Bone marrow (tissue), 2 donors: ENCODE measurements at regions not wholly inside any gene's neighbourhood (a gene's known extent, or its start where the extent isn't known, plus 50 kb on each side); places are given as distances from the start of the nearest gene placed in this dataset.

Experiments
- DNase-seq, 2 donors: peaks; one replicate each; lab custom pipeline; 2025; lab: John Stamatoyannopoulos, UW

DNA sequence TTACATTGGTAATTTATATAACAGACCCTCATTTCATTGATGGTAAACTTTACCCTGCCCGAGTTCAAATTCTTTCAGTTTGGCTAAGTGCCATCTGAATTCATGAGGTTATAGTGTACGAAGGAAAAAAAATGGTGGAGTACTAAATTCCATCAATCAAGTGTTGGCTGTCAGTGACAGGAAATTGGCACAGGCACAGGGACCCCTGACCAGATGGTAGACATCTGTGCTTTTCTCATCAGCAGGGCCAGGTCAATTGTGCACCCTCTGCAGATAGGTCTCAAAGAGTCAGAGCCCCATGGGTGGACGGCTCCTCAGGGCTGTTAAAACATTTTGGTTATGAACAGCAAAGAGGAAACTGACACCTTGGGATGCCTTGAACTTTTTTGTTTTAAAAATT is 439.2 kb downstream of the SETBP1 start:
- no peak for DNase-seq

DNA sequence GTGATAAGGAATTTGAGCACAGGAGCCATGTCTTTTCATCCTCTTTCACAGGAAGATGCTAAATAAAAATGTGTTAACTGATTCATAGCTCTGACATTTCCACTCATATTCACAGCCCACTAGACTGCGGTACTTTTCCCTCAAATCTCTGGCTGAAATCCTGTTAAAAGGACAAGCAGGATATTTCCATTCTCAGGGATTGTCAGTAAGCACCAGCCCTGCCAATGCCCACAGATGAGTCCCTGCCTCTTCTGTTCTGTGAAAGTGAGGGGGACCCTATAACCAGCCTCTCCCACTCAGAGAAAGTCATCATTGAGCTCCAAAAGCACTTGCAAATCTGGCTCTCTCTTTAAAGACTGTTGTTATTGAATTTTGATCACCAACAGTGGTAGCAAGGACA is 440.5 kb downstream of the SETBP1 start:
- DNase-seq = no peak

DNA sequence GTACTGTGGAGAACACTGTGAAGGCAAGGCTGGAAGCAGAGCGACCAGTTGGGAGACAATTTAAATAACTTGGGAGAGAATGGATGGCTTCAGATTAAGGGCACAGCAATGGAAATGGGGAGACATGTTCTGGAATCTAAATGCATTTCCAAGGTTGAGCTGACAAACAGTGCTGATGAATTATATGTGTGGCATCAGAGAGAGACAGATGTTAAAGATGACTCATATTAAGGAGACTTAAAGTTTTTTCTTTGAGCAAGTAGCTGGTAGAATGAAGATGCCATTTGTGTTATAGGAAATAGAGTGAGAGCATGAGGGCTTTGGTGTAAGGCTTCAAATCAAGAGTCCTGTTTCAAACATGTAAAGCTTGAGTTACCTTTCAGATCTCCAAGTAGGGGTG is 441.8 kb downstream of the SETBP1 start:
- DNase-seq = peak in 1 of 2 donors; percentile 30

- no peak for DNase-seq
Observed at GRCh38 chr18:45127405-45127804, 446.7 kb downstream of the SETBP1 start.

GRCh38 chr18:45133276-45133675 is 452.6 kb downstream of the SETBP1 start:
- DNase-seq = no peak

DNA sequence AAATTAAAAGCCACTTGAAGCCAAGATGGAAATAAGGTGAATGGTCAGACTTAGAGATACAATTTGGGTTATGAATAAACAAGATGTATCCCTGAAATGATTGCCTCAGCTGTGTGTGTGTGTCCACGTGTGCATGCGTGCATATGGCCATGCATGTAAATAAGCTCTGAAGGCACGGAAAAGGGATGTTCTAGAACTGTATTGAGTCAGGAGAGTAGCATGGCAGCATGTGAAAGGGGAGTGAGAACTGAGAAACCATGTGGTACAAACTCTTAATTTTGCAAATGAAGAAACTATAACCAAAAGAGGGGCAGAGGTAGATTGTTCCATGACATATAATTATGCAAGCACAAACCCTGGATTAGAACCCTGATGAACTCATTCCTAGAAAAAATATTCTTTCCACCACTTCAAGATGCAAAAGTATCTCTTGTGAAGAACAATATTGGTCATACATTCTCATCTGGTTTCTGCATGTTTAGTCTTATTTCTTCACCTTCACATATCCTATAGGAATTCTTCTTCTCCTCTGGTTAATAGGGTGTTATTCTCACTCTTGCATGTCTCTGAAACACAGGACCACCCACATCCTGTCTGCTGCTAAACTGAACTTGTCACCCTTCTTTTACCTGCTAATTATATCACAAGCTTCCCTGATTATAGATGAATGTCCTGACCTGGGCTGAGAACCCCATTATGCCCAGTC is 455.8 kb downstream of the SETBP1 start:
- DNase-seq = no peak

DNA sequence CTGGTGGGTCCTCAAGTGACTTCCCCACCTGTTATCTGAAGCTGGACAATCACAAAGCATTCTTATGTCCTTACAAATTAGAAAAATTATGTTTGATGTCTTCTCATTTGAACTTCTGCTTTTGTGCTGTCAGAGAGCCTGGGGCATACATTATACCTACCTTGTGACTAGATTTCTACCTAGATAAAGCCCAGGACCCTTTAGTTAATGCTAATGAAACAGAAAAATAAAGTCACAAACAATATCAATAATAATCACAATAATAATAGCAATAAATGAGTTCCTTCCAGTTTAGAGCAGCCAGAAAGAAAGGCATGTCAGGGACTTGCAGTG is 456.4 kb downstream of the SETBP1 start:
- DNase-seq = peak in 1 of 2 donors; percentile 18

DNA sequence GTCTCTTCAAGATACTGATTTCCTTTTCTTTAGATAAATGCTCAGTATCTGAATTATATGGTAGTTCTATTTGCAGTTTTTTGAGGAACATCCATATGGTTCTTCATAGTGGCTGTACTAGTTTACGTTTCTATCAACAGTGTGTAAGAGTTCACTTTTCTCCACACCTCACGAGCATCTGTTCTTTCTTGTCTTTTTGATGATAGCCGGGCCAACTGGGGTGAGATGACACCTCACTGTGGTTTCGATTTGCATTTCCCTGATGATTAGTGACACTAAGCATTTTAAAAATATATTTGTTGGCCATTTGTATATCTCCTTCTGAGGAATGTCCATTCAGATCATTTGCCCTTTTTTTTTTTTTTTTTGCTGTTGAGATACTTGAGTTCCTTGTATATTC is 458.8 kb downstream of the SETBP1 start:
- DNase-seq = no peak

GRCh38 chr18:45142868-45143267 is 462.2 kb downstream of the SETBP1 start:
- no peak for DNase-seq

DNA sequence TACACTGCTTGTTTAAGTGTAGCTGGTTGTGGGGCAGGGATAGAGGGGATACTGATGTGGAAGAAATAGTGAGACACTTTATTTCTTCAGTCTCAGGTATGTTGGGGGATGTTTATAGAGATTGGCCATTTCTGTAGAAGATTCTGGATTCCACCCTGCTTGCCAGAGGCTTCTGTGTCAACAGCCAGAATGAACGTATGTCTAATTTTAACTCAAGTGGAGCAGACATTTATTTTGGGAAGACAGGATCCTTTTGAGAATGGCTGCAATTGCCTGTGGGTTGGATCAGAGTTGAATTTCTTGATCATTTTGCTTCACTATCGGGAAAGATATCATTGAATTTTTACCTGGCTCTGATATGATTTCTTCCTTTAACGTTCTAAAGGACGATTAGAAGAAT is 465.6 kb upstream of the SLC14A2 start:
- no peak for DNase-seq

DNA sequence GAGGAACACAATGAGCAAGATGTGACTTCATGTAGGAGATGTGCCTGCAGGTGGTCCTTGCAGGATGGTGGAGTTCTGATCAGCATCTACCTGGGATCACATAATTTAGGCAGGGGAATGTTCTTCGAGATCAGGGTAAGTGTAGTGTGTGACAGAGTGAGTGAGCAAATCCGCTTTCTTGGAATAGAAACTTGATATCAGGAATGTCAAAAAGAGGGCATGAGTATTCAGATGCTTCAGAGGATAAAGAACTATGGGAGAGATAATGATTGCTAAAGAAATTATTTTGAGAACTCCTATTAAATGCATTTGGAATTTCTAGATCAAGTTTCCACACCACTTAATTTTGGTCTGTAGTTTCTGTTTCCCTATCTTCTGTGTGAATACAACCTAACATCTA is 463.6 kb upstream of the SLC14A2 start:
- DNase-seq = no peak

- no peak for DNase-seq
Observed at GRCh38 chr18:45155526-45155925, 459.8 kb upstream of the SLC14A2 start.

DNA sequence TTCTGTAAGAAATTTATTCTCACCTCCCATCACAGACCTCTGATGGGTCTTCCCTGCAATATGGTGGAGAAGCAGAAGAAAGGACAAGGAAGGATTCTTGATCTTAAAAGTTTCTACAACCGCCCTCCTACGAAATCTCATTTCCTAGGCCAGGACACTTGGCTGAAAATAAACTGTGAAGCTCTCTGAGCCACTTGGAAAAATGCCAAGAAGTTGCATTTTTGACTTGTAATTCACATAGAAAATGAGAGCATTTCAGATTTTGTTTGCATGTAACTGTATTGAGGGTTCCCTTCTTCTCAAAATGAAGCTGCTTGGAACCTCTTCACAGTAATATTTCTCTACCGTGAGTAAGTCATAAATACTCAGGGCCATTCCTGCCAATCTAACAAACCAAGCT is 458.3 kb upstream of the SLC14A2 start:
- no peak for DNase-seq

GRCh38 chr18:45157576-45157975 is 457.7 kb upstream of the SLC14A2 start:
- no peak for DNase-seq

GRCh38 chr18:45161850-45162249 is 453.4 kb upstream of the SLC14A2 start:
- DNase-seq = no peak

GRCh38 chr18:45163871-45164270 is 451.4 kb upstream of the SLC14A2 start:
- DNase-seq = no peak

DNA sequence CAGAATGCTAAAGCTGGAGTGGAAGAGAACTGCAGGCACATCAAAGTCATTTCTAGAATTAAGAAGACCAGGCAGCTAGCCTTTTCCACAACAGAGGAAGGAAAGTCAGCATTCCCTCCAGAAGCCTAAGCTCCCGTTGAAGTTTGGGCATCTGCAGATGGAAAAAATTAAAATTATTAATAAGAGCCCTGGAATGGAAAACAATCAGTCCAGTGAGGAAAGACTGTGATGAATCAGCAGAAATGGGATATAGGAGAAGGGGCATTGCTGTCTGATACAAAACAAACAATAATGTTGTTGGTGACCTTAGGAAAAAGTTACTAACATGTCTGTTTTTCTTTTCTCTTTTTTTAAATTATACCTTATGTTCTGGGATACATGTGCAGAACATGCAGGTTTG is 450.7 kb upstream of the SLC14A2 start:
- DNase-seq = no peak

DNA sequence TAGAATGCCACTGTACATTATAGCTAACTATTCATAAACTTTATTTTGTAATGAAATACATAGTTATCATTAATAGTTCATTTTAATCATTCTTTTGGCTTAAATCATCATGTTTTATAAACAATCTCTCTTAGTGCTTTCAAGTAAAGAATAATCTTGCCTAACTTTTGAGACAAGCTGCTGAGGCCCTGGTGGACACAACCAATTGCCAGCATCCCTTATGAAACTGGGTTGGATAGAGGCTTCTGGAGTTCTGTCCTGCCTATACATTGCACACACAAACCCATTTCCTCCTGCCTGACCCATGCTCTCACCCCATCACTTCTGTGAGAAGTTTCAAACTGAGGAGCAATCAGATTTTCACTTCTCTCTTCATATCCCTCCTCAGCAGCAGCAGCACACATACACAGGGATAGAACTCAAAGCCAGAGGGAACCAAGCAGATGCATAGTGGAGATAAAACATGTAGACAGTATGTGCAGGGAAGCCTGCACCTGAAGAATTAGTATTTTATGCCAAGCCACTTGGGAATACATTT is 450.0 kb upstream of the SLC14A2 start:
- no peak for DNase-seq

- no peak for DNase-seq
Observed at GRCh38 chr18:45165871-45166270, 449.4 kb upstream of the SLC14A2 start.

DNA sequence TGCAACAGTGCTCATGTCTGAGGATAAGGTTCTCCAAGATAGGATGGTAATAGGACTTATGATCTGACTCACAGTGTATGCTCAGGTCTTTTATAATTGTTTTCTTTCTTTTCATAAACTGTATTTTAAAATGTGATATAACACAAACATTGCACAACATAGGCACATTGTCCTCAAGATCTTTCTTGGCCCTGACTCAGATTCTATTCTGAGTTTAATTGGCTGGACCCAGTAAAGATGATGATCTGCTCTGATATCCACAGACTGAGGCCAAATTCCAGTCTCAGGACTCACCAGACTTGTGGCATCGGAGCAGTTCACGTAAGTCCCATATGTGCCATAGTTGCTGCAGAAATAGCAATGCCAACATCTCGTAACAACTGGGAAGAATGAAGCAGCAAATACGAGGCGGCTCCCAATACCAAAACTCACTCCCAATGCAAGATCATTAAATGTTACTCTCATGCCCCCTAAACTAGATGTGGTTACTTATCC is 448.9 kb upstream of the SLC14A2 start:
- DNase-seq = no peak

- DNase-seq = no peak
Observed at GRCh38 chr18:45166836-45167551, 448.3 kb upstream of the SLC14A2 start.

- DNase-seq = no peak
Observed at GRCh38 chr18:45167631-45168280, 447.5 kb upstream of the SLC14A2 start.
